Amygdala (tissue), 56 donors: ENCODE measurements at regions not wholly inside any gene's neighbourhood (a gene's known extent, or its start where the extent isn't known, plus 50 kb on each side); places are given as distances from the start of the nearest gene placed in this dataset.

ENCODE experiments used
- DNase-seq, 56 donors: peaks; one replicate each; lab custom pipeline; 2025; lab: John Stamatoyannopoulos, UW

GRCh38 chr5:68429510-68429909, 214.0 kb downstream of the PIK3R1 start:
- DNase-seq = no peak

- no peak for DNase-seq
Observed at GRCh38 chr5:68430279-68430678, 214.7 kb downstream of the PIK3R1 start.

GRCh38 chr5:68431186-68431585, 215.6 kb downstream of the PIK3R1 start:
- no peak for DNase-seq

GRCh38 chr5:68431601-68432337, 216.2 kb downstream of the PIK3R1 start:
- DNase-seq = no peak

GRCh38 chr5:68432682-68433081, 217.1 kb downstream of the PIK3R1 start:
- no peak for DNase-seq

- no peak for DNase-seq
Observed at GRCh38 chr5:68433526-68433922, 218.0 kb downstream of the PIK3R1 start.

- peak in 37 of 56 donors; percentile 5 to 66 (median 34) for DNase-seq
Observed at GRCh38 chr5:68433923-68434879, 218.6 kb downstream of the PIK3R1 start.

- peak in 8 of 56 donors; percentile 1 to 29 (median 9) for DNase-seq
Observed at GRCh38 chr5:68435611-68436010, 220.1 kb downstream of the PIK3R1 start.

- DNase-seq = no peak
Observed at GRCh38 chr5:68436686-68437520, 221.3 kb downstream of the PIK3R1 start.

- DNase-seq = peak in 1 of 56 donors; percentile 17
Observed at GRCh38 chr5:68438876-68439275, 223.3 kb downstream of the PIK3R1 start.

GRCh38 chr5:68440245-68440644, 224.7 kb downstream of the PIK3R1 start:
- DNase-seq = no peak

- no peak for DNase-seq
Observed at GRCh38 chr5:68440651-68441050, 225.1 kb downstream of the PIK3R1 start.

- no peak for DNase-seq
Observed at GRCh38 chr5:68441309-68442073, 225.9 kb downstream of the PIK3R1 start.

GRCh38 chr5:68443091-68443490, 227.5 kb downstream of the PIK3R1 start:
- DNase-seq = no peak

GRCh38 chr5:68444048-68444447, 228.5 kb downstream of the PIK3R1 start:
- DNase-seq = no peak

- no peak for DNase-seq
Observed at GRCh38 chr5:68444833-68445232, 229.3 kb downstream of the PIK3R1 start.

GRCh38 chr5:68445257-68446069, 229.9 kb downstream of the PIK3R1 start:
- no peak for DNase-seq

GRCh38 chr5:68446070-68446357, 230.5 kb downstream of the PIK3R1 start:
- DNase-seq = no peak

GRCh38 chr5:68446487-68446894, 230.9 kb downstream of the PIK3R1 start:
- no peak for DNase-seq
